Lower lobe of right lung (tissue), 2 donors: ENCODE measurements at regions not wholly inside any gene's neighbourhood (a gene's known extent, or its start where the extent isn't known, plus 50 kb on each side); places are given as distances from the start of the nearest gene placed in this dataset.
"Not testable (repeated sequence)": the region's sequence is repeated elsewhere in the genome, so short reads cannot be mapped to it uniquely, and the experiment has no call there.

Source experiments
- ATAC-seq, 2 donors: fragments of 200-7000 bp; cut with Tn5 transposase; one replicate each; pipeline ENCODE4 v1.9.1; 2020 to 2022; ENCODE audit warnings: mild to moderate bottlenecking in 2 of 2, moderate library complexity in 2 of 2
- DNase-seq: peaks from one replicate; pipeline ENCODE4 v3.0.0-alpha.2; 2020
- H3K27ac ChIP-seq: fragments of 200-600 bp; one replicate; pipeline ENCODE4 v1.8.0; 2022
- H3K27me3 ChIP-seq: fragments of 200-600 bp; one replicate; pipeline ENCODE4 v1.8.0; 2022; ENCODE audit warnings: low read depth
- H3K36me3 ChIP-seq: fragments of 200-600 bp; one replicate; pipeline ENCODE4 v1.8.0; 2022; ENCODE audit warnings: mild to moderate bottlenecking
- H3K4me1 ChIP-seq: fragments of 200-600 bp; one replicate; pipeline ENCODE4 v1.8.0; 2022
- H3K4me3 ChIP-seq: fragments of 200-600 bp; one replicate; pipeline ENCODE4 v1.8.0; 2022; ENCODE audit warnings: mild to moderate bottlenecking
- H3K9me3 ChIP-seq: fragments of 200-600 bp; one replicate; pipeline ENCODE4 v1.8.0; 2022
- CTCF ChIP-seq: fragments of 200-600 bp; IDR thresholded peaks from one replicate; pipeline ENCODE4 v1.8.0; 2022; ENCODE audit warnings: antibody characterized with exemption, mild to moderate bottlenecking
- intact Hi-C: fragments of 100-400 bp; cut with DNase I; formaldehyde crosslinking; loops from one replicate; pipeline ENCODE4 v1.11.0; 2022
- donor health status: DM: no; HTN: yes; CAD: no; lungs with severe emphysema.

GRCh38 chr1:223920805-223921204 lies 75.1 kb upstream of the TP53BP2 start:
- H3K36me3 ChIP-seq, H3K27ac ChIP-seq, H3K9me3 ChIP-seq, intact Hi-C loops, ATAC-seq, H3K4me1 ChIP-seq, H3K27me3 ChIP-seq, H3K4me3 ChIP-seq: not testable (repeated sequence)
- DNase-seq: peak; percentile 47
- TF ChIP-seq CTCF: peak; percentile 13

- not testable (repeated sequence) for ATAC-seq
Observed at GRCh38 chr1:223915476-223915875, 69.7 kb upstream of the TP53BP2 start.

DNA sequence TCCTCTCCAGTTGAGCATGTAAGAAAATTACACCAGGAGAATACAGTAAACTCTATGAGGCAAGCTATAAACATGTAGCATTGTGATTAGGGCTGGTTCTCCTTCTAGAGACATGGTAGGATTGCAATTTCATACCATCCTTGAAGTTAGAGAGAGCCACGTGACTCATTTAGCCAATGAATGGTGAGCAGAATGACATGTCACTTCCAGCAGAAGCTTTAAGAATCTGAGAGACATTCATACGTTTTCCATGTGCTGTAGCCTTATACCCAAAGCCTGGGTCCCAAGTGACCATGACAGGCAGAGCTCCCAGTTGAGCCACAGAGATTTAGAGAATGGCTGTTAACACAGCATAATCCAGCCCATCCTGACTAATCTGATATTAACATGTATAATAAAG lies 68.0 kb upstream of the TP53BP2 start:
- DNase-seq, intact Hi-C loops, ATAC-seq, H3K27me3 ChIP-seq, H3K36me3 ChIP-seq, H3K27ac ChIP-seq, H3K4me3 ChIP-seq, H3K4me1 ChIP-seq, H3K9me3 ChIP-seq: not testable (repeated sequence)

More at GRCh38 chr1:223915476-223915875, 69.7 kb upstream of the TP53BP2 start:
- H3K4me3 ChIP-seq, H3K27me3 ChIP-seq, H3K4me1 ChIP-seq, H3K9me3 ChIP-seq, intact Hi-C loops, H3K36me3 ChIP-seq, DNase-seq, H3K27ac ChIP-seq: not testable (repeated sequence)

- H3K27ac ChIP-seq, H3K27me3 ChIP-seq, DNase-seq, H3K36me3 ChIP-seq, H3K4me3 ChIP-seq, H3K4me1 ChIP-seq, intact Hi-C loops, ATAC-seq, H3K9me3 ChIP-seq: not testable (repeated sequence)
- TF ChIP-seq CTCF: peak; percentile 44
Observed at GRCh38 chr1:223907943-223908587, 62.3 kb upstream of the TP53BP2 start.

DNA sequence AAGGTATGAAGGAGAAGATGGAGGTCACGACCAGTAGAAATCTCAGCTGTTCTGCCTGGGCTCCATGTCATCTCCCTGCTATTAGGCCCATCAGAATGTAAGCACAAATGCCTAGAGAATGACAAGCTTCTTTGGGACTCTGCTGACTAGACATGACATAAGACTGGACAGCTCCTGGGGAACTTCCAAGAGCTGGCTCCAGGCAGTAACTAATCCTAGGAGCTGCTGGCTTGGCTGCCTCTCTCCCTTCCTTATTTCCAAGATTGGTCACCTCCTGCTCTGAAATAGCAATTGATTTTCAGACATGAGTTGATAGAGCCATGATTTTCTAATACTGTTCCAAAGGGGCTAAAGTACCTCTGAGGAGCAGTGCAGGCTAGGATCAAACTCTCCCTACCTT lies 57.5 kb upstream of the TP53BP2 start:
- H3K4me3 ChIP-seq, H3K27me3 ChIP-seq, H3K9me3 ChIP-seq, H3K4me1 ChIP-seq, H3K36me3 ChIP-seq, intact Hi-C loops, H3K27ac ChIP-seq, ATAC-seq, DNase-seq: not testable (repeated sequence)

DNA sequence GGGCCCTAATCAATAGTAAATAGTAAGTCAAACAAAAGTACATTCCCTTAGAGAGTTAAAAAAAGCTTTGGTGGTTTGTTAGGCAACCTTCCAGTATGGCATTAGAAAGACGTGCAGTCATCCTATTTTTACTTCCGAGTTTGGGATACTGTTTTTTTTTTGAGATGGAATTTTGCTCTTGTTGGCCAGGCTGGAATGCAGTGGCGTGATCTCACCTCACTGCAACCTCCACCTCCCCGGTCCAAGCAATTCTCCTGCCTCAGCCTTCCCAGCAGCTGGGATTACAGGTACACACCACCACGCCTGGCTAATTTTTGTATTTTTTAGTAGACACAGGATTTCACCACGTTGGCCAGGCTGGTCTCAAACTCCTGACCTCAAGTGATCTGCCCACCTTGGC lies 54.0 kb upstream of the TP53BP2 start:
- ATAC-seq: not testable (repeated sequence)

DNA sequence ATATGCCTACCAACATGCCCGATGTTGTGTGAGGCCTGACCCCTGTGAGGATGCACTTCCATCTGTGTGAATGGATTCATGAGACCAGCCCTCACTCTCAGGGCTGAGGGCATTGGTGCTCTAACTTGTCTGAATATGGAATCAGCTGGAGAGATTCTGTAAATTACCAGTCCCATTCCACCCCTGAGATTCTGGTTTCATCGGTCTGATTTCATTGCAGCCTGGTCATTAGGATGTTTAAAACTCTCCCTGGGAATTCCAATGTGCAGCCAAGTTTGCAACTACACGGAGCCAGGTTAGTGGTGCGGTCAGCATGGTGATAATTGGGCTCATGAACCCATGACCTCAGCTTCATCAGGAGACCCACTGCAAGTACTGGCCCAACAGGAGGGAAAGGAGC lies 51.4 kb upstream of the TP53BP2 start:
- H3K27me3 ChIP-seq, H3K36me3 ChIP-seq, DNase-seq, H3K27ac ChIP-seq, H3K9me3 ChIP-seq, H3K4me1 ChIP-seq, intact Hi-C loops, ATAC-seq, H3K4me3 ChIP-seq: not testable (repeated sequence)

More for the DNA sequence above, 54.0 kb upstream of the TP53BP2 start:
- H3K9me3 ChIP-seq, H3K27ac ChIP-seq, H3K27me3 ChIP-seq, intact Hi-C loops, H3K4me3 ChIP-seq, H3K36me3 ChIP-seq, H3K4me1 ChIP-seq, DNase-seq: not testable (repeated sequence)

- H3K9me3 ChIP-seq, ATAC-seq, H3K27ac ChIP-seq, H3K27me3 ChIP-seq, intact Hi-C loops, H3K36me3 ChIP-seq, DNase-seq, H3K4me3 ChIP-seq, H3K4me1 ChIP-seq: not testable (repeated sequence)
Observed at GRCh38 chr1:223895950-223896349, 50.2 kb upstream of the TP53BP2 start.
